AG20443 (cell line): ENCODE measurements at regions not wholly inside any gene's neighbourhood (a gene's known extent, or its start where the extent isn't known, plus 50 kb on each side); places are given as distances from the start of the nearest gene placed in this dataset.

ENCODE experiments used
- DNase-seq: peaks from one replicate; pipeline ENCODE4 v3.0.0; 2012; ENCODE audit warnings: low spot score, mixed read lengths

- no peak for DNase-seq
Observed at GRCh38 chr7:3234851-3235250, 66.2 kb upstream of the SDK1 start.

GRCh38 chr7:3235322-3235721 lies 65.7 kb upstream of the SDK1 start:
- no peak for DNase-seq

DNA sequence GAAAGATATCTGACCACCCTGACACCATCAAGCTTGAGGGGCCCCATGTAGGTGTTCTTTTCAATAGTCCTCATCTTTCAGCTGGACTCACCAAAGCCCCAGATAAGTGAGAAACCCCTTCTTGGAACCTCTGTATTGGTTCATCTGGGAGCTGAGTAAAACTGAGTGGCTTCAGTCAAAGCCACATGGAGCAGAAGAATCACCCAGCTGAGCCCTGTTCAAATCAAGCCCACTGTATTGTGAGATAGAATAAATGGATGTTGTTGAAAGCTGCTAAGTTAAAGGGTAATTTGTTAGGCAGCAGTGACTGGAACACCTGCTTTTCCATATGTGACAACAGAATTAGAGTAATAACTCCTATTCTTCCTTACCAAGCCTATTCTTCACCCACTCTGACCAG lies 64.8 kb upstream of the SDK1 start:
- no peak for DNase-seq

- no peak for DNase-seq
Observed at GRCh38 chr7:3238525-3239210, 62.4 kb upstream of the SDK1 start.

DNA sequence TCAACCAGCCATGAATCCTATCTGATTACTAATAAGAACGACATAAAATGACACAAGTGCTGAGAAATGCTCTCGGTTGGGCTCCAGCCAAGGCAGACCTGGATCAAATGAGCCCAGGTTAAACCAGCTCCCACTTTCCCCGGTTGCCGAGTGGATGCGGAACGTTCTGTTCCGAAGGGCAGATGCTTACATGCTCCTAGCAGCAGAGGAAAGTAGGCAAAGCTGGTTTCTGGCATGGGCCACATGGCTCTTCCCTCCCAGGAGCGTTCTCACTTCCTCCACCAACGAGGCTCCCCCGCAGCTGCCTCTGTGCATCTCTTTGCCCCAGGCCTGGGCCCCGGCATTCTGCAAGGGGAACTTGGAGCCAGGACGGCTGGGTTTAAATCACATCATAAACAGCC lies 61.8 kb upstream of the SDK1 start:
- no peak for DNase-seq

DNA sequence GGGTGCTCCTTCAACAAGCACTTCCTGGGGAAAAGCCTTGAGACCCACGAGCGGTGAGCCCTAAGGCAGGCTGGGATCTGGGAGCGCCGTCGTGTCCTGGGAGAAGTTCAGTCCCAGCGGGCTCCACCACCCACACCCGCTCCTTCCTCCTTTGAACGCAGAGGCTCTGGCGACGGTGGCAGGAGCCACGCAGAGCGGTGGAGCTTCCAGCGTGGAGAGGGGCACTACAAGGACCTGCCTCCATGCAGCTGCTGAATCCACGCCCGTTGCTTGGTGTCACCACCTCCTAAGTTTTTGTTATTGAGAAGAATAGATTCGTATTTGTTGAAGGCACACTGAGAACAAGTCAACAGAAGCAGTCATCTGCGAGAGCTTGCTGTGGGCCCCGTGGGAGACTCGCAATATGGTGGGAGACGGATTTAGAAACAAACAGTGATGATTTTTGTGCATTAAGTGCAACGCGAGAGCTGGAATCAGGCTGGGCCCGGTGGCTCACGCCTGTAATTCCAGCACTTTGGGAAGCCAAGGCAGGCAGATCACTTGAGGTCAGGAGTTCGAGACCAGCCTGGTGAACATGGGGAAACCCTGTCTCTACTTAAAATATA lies 60.1 kb upstream of the SDK1 start:
- DNase-seq = no peak

GRCh38 chr7:3241686-3242258 lies 59.3 kb upstream of the SDK1 start:
- DNase-seq = no peak

DNA sequence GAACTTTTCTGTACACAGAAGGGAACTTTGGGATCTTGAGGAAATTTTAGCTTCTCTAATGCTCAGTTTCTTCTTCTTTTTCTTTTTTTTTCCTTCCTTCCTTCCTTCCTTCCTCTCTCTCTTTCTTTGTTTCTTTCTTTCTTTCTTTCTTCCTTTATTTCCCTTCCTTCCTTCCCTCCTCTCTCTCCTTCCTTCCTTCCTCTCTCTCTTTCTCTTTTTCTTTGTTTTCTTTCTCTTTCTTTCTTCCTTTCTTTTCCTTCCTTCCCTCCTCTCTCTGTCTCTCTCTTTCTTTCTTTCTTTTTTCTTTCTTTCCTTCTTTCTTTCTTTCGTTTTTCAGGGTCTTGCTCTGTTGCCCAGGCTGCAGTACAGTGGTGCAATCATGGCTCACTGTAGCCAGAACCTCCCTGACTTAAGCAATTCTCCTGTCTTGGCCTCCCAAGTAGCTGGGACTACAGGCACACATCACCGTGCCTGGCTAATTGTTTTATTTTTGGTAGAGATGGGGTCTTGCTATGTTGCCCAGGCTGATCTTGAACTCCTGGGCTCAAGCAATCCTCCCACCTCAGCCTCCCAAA lies 58.6 kb upstream of the SDK1 start:
- no peak for DNase-seq

GRCh38 chr7:3243256-3243655 lies 57.8 kb upstream of the SDK1 start:
- no peak for DNase-seq

DNA sequence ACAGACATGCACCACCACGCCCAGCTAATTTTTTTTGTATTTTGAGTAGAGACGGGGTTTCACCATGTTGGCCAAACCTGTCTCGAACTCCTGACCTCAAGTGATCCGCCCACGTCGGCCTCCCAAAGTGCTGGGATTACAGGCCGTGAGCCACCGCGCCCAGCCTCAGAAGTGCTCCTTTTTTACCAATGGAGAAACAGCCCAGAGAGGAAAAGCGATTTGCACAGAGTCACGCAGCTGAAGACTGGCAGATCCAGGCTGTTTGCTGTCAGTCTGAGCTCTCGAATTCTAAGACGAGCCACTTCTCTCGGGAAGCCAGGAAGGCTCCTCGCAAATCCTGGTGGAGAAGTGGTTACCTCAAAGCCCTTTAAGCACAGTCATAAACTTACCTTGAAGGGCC lies 57.4 kb upstream of the SDK1 start:
- DNase-seq = no peak

- DNase-seq = no peak
Observed at GRCh38 chr7:3244241-3244814, 56.7 kb upstream of the SDK1 start.

DNA sequence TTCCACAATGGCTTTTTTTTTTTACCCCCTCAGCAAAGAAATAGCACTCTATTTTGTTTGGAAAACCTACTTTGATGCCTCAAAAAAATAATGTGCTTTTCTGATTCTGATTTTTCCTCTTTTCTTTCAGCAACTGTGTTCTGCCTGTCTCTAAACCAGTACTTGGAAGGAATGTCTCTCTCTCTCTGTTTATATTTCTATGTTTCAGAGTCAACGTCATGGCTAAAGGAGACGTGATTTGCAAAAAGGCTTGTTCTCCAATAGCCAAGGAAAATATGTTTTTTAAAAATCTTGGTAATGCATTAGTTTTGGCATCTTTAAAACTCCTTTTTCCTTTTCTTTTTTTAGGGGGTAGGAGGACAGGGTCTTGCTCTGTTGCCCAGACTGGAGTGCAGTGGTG lies 56.0 kb upstream of the SDK1 start:
- no peak for DNase-seq

GRCh38 chr7:3245721-3246120 lies 55.3 kb upstream of the SDK1 start:
- no peak for DNase-seq

DNA sequence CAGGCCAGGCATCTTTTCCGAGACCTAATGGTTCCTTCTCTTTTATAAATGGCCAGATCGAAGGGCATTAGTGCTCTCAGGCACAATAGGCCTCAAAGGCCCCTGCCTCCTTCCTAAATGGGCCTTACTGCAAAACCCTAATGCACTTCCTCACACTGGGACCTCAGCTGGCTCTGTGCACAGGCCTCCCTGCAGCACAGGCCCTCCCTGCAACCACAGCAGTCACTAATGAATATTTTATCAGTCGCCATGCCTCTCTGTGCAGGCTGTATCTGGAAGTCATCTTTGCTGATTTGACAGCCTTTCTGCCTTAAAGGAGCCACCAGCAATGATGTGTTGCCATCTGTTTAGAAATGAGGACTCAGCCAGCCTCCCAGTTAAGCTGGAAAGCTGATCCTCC lies 54.9 kb upstream of the SDK1 start:
- DNase-seq = no peak

DNA sequence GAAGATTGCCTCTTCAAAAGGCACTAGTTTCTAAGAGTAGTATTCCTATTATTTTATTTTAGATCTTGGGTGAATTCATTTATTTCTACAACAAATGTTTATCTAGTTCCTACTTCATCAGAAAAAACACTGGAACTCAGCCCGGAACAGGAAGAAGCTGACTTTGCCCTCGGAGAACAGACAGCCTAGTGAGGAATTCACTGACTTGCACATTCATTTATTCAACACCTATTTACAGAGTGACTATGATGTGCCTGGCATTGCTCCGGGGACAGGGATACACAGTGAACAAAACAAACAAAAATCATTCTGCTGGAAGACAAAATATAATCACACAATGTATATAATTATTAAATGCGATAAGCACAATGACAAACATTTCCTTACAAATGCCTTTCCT lies 54.4 kb upstream of the SDK1 start:
- no peak for DNase-seq

- DNase-seq = no peak
Observed at GRCh38 chr7:3250725-3251124, 50.3 kb upstream of the SDK1 start.
